ENCODE measurements at regions not wholly inside any gene's neighbourhood (a gene's known extent, or its start where the extent isn't known, plus 50 kb on each side); places are given as distances from the start of the nearest gene placed in this dataset.

DNA sequence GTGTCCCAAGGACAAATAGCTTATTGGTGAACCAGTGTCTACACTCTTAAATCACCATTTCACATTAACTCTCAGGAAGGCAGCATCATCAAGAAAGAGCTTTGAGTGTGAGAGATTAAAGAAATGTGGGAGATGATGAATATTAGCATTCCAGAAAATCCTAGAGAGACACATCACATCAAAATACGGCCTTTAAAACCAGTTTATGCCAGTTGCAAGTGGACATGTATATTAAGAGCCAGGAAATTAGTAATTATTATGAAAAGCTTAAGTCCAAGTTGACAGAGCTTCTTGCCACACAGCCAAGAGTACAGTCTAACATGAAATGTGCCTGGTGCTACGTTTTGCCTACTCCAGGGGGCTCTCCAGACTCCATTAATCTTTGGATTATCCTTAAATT lies 503.0 kb upstream of the BOD1L1 start:
- TF ChIP-seq, protein P1, sequence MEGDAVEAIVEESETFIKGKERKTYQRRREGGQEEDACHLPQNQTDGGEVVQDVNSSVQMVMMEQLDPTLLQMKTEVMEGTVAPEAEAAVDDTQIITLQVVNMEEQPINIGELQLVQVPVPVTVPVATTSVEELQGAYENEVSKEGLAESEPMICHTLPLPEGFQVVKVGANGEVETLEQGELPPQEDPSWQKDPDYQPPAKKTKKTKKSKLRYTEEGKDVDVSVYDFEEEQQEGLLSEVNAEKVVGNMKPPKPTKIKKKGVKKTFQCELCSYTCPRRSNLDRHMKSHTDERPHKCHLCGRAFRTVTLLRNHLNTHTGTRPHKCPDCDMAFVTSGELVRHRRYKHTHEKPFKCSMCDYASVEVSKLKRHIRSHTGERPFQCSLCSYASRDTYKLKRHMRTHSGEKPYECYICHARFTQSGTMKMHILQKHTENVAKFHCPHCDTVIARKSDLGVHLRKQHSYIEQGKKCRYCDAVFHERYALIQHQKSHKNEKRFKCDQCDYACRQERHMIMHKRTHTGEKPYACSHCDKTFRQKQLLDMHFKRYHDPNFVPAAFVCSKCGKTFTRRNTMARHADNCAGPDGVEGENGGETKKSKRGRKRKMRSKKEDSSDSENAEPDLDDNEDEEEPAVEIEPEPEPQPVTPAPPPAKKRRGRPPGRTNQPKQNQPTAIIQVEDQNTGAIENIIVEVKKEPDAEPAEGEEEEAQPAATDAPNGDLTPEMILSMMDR (IDR thresholded peaks at IDR 0.05), result no peak
- no peak for TF ChIP-seq POLR2A (IDR thresholded peaks at IDR 0.05)
